SK-N-MC (cell line): ENCODE measurements at regions not wholly inside any gene's neighbourhood (a gene's known extent, or its start where the extent isn't known, plus 50 kb on each side); places are given as distances from the start of the nearest gene placed in this dataset.

Experiments
- EZH2 ChIP-seq: fragments of 200-600 bp; sonication (generic); IDR thresholded peaks from one replicate; pipeline ENCODE4 v1.6.1; 2017; ENCODE audit warnings: antibody characterized with exemption
- FOXP2 ChIP-seq: optimal IDR thresholded peaks from 2 replicates; pipeline ENCODE3; 2011; ENCODE audit warnings: mild to moderate bottlenecking, moderate library complexity; ENCODE audit not compliant: insufficient read depth; ENCODE audit errors: extremely low read length, control extremely low read depth
- POLR2AphosphoS5 ChIP-seq: IDR thresholded peaks from 2 replicates; pipeline ENCODE4 v1.6.1; 2012; ENCODE audit warnings: mild to moderate bottlenecking, low read depth, low read length, borderline replicate concordance

DNA sequence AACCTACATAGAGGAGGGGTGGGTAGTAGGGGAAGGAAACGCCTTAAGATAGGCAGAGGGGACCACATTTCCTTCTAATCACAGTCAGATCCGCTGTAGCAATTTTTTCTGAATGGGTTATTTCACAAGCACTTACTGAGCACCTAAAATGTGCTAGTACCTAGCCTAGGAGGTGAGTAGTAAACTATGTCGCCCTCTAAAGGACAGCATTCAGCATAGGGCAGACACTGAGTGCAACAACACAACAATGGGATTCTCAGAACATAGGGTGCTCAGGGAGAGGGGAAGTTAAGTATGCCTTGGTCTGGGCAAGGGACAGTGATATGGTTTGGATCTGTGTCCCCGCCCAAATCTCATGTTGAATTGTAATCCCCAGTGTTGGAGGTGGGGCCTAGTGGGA is 166.1 kb upstream of the RAB6C start:
- no peak for TF ChIP-seq EZH2
- TF ChIP-seq POLR2AphosphoS5, result no peak
- TF ChIP-seq FOXP2, result no peak
